Panc1 (cell line): ENCODE measurements at regions not wholly inside any gene's neighbourhood (a gene's known extent, or its start where the extent isn't known, plus 50 kb on each side); places are given as distances from the start of the nearest gene placed in this dataset.

Experiments
- ATAC-seq: fragments of 200-7000 bp; cut with Tn5 transposase; 2 replicates; pipeline ENCODE4 v1.9.1; 2020; ENCODE audit warnings: mild to moderate bottlenecking, moderate library complexity
- BruUV-seq: library from RNA; stranded (reverse); fragments of 400-500 nt; replicated peaks from 2 replicates; lab custom pipeline; 2021; lab: Mats Ljungman, UMichigan
- CTCF ChIA-PET: fragments of 300-600 bp; sonication (Branson Sonifier 250); formaldehyde crosslinking; loops from one replicate; lab custom pipeline; 2022; ENCODE audit warnings: antibody characterized with exemption; lab: Charles Lee
- POLR2A ChIA-PET: fragments of 300-600 bp; sonication (Branson Sonifier 250); formaldehyde crosslinking; loops from one replicate; lab custom pipeline; 2022; ENCODE audit warnings: antibody characterized with exemption; lab: Charles Lee
- DNase-seq: peaks from one replicate; pipeline ENCODE4 v3.0.0-alpha.2; 2010; ENCODE audit warnings: low read depth, low spot score
- H3K27ac ChIP-seq: 2 replicates; pipeline ENCODE4 v1.5.1; 2011; ENCODE audit warnings: mild to moderate bottlenecking, low read length, inconsistent platforms
- H3K27me3 ChIP-seq: fragments of 200-500 bp; sonication (Bioruptor generic); 2 replicates; pipeline ENCODE4 v1.6.0; 2014; ENCODE audit warnings: low read length, inconsistent platforms; ENCODE audit not compliant: control insufficient read depth, insufficient read depth
- H3K36me3 ChIP-seq: fragments of 200-500 bp; sonication (Bioruptor generic); 2 replicates; pipeline ENCODE4 v1.5.1; 2014; ENCODE audit warnings: inconsistent platforms, mild to moderate bottlenecking, low read length, moderate library complexity; ENCODE audit not compliant: control insufficient read depth, insufficient read depth
- H3K4me1 ChIP-seq: 2 replicates; pipeline ENCODE4 v1.5.1; 2011; ENCODE audit warnings: inconsistent platforms, mild to moderate bottlenecking, low read length, moderate library complexity; ENCODE audit not compliant: control insufficient read depth, insufficient read depth
- H3K4me3 ChIP-seq, 2 experiments: 2 replicates each; pipeline ENCODE4 v1.5.1; 2011 to 2012; ENCODE audit warnings: low read depth in 2 of 2, low read length in 2 of 2, mild to moderate bottlenecking in 2 of 2, inconsistent platforms in 1 of 2, moderate library complexity in 1 of 2
- H3K9me3 ChIP-seq: fragments of 200-500 bp; sonication (Bioruptor generic); 2 replicates; pipeline ENCODE4 v1.5.1; 2014; ENCODE audit warnings: low read depth, mild to moderate bottlenecking, inconsistent platforms, low read length, moderate library complexity; ENCODE audit not compliant: control insufficient read depth, insufficient read depth
- POLR2AphosphoS5 ChIP-seq: IDR thresholded peaks from 2 replicates; pipeline ENCODE4 v1.6.1; 2012; ENCODE audit warnings: mild to moderate bottlenecking, low read depth, low read length, moderate library complexity
- SIN3A ChIP-seq: IDR thresholded peaks from 2 replicates; pipeline ENCODE4 v1.6.1; 2012; ENCODE audit warnings: low read depth, mild to moderate bottlenecking, low read length, moderate library complexity, borderline replicate concordance; ENCODE audit not compliant: insufficient read depth
- TCF7L2 ChIP-seq: IDR thresholded peaks from 2 replicates; pipeline ENCODE4 v1.6.1; 2011; ENCODE audit warnings: mild to moderate bottlenecking, low read depth, low read length, inconsistent platforms
- in situ Hi-C: cut with HindIII; loops from 2 replicates; pipeline ENCODE4 v1.10.0; 2016; ENCODE audit warnings: low sequenced_read_pairs, low pct_unique_long_range_greater_than_20kb
- intact Hi-C: fragments of 100-400 bp; cut with micrococcal nuclease; formaldehyde crosslinking; loops from one replicate; pipeline ENCODE4 v1.10.0; 2022; ENCODE audit not compliant: unreplicated experiment
- TF ChIP-seq, protein P1 (sequence below): fragments of 450-650 bp; IDR thresholded peaks from 2 replicates; pipeline ENCODE4 v1.5.1; 2017; ENCODE audit warnings: mild to moderate bottlenecking
- TF ChIP-seq, protein P2 (sequence below), 2 experiments: IDR thresholded peaks; 2 replicates each; pipeline ENCODE4 v1.6.1; 2011 to 2012; ENCODE audit warnings: low read depth in 2 of 2, control low read depth in 1 of 2, low read length in 1 of 2, mild to moderate bottlenecking in 1 of 2, moderate library complexity in 1 of 2; ENCODE audit not compliant: insufficient read depth in 1 of 2

- Histone ChIP-seq H3K27ac (no peak overlapping the region), H3K9me3 (no peaks in the 10 kb centered on the region), H3K27me3 (no peaks in the 10 kb centered on the region), H3K36me3 (no peaks in the 10 kb centered on the region), H3K4me3 (no peak overlapping the region), H3K4me1 (no peaks in the 10 kb centered on the region; the same call in 1 of the 2 replicates)
- ChIA-PET POLR2A (no interaction called here), CTCF (no interaction called here)
- in situ Hi-C loops (no loop called here), intact Hi-C loops (loop anchor here (10.0 kb wide), 1 partner anchor 57 kb away; no protein-coding TSS in a partner anchor)
- no peak for ATAC-seq
- DNase-seq: no peak
- TF ChIP-seq, protein P1, sequence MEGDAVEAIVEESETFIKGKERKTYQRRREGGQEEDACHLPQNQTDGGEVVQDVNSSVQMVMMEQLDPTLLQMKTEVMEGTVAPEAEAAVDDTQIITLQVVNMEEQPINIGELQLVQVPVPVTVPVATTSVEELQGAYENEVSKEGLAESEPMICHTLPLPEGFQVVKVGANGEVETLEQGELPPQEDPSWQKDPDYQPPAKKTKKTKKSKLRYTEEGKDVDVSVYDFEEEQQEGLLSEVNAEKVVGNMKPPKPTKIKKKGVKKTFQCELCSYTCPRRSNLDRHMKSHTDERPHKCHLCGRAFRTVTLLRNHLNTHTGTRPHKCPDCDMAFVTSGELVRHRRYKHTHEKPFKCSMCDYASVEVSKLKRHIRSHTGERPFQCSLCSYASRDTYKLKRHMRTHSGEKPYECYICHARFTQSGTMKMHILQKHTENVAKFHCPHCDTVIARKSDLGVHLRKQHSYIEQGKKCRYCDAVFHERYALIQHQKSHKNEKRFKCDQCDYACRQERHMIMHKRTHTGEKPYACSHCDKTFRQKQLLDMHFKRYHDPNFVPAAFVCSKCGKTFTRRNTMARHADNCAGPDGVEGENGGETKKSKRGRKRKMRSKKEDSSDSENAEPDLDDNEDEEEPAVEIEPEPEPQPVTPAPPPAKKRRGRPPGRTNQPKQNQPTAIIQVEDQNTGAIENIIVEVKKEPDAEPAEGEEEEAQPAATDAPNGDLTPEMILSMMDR: no peak
- TF ChIP-seq TCF7L2: no peak
- TF ChIP-seq, protein P2, sequence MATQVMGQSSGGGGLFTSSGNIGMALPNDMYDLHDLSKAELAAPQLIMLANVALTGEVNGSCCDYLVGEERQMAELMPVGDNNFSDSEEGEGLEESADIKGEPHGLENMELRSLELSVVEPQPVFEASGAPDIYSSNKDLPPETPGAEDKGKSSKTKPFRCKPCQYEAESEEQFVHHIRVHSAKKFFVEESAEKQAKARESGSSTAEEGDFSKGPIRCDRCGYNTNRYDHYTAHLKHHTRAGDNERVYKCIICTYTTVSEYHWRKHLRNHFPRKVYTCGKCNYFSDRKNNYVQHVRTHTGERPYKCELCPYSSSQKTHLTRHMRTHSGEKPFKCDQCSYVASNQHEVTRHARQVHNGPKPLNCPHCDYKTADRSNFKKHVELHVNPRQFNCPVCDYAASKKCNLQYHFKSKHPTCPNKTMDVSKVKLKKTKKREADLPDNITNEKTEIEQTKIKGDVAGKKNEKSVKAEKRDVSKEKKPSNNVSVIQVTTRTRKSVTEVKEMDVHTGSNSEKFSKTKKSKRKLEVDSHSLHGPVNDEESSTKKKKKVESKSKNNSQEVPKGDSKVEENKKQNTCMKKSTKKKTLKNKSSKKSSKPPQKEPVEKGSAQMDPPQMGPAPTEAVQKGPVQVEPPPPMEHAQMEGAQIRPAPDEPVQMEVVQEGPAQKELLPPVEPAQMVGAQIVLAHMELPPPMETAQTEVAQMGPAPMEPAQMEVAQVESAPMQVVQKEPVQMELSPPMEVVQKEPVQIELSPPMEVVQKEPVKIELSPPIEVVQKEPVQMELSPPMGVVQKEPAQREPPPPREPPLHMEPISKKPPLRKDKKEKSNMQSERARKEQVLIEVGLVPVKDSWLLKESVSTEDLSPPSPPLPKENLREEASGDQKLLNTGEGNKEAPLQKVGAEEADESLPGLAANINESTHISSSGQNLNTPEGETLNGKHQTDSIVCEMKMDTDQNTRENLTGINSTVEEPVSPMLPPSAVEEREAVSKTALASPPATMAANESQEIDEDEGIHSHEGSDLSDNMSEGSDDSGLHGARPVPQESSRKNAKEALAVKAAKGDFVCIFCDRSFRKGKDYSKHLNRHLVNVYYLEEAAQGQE (IDR thresholded peaks at IDR 0.05; ENCODE audit: insufficient read depth in 1 of 2, low read depth in 2 of 2, low read length in 1 of 2): no peak
- TF ChIP-seq POLR2AphosphoS5: no peak
- TF ChIP-seq SIN3A: no peak
- BruUV-seq: no TSS peak
Measured at GRCh38 chr7:85737426-85737825, 550.6 kb upstream of the SEMA3D start.

GRCh38 chr7:85736085-85736484, 549.2 kb upstream of the SEMA3D start:
- Histone ChIP-seq H3K4me1 (no peaks in the 10 kb centered on the region; the same call in 1 of the 2 replicates), H3K27ac (no peak overlapping the region), H3K9me3 (no peaks in the 10 kb centered on the region), H3K4me3 (no peak overlapping the region), H3K36me3 (no peaks in the 10 kb centered on the region), H3K27me3 (no peaks in the 10 kb centered on the region)
- TF ChIP-seq, protein P2 (IDR thresholded peaks at IDR 0.05; ENCODE audit: insufficient read depth in 1 of 2, low read depth in 2 of 2, low read length in 1 of 2): no peak
- TF ChIP-seq POLR2AphosphoS5 (no peak), TCF7L2 (no peak), SIN3A (no peak)
- DNase-seq (no peak), ATAC-seq (no peak)
- ChIA-PET POLR2A (no interaction called here), CTCF (no interaction called here)
- in situ Hi-C loops (no loop called here), intact Hi-C loops (loop anchor here (10.0 kb wide), 1 partner anchor 59 kb away; no protein-coding TSS in a partner anchor)
- no TSS peak for BruUV-seq
